VCaP (cell line): ENCODE measurements at regions not wholly inside any gene's neighbourhood (a gene's known extent, or its start where the extent isn't known, plus 50 kb on each side); places are given as distances from the start of the nearest gene placed in this dataset.
"Not testable (repeated sequence)": the region's sequence is repeated elsewhere in the genome, so short reads cannot be mapped to it uniquely, and the experiment has no call there.

Experiments used
- H3K27ac ChIP-seq: fragments of 450-650 bp; 2 replicates; pipeline ENCODE4 v1.5.1; 2017
- CTCF ChIP-seq: fragments of 450-650 bp; conservative IDR thresholded peaks from 2 replicates; pipeline ENCODE4 v1.5.1; 2017; ENCODE audit warnings: mild to moderate bottlenecking, moderate library complexity

GRCh38 chr7:81002421-81002820 lies 83.6 kb upstream of the SEMA3C start:
- no peak for TF ChIP-seq CTCF
- H3K27ac ChIP-seq = no peak overlapping the region

DNA sequence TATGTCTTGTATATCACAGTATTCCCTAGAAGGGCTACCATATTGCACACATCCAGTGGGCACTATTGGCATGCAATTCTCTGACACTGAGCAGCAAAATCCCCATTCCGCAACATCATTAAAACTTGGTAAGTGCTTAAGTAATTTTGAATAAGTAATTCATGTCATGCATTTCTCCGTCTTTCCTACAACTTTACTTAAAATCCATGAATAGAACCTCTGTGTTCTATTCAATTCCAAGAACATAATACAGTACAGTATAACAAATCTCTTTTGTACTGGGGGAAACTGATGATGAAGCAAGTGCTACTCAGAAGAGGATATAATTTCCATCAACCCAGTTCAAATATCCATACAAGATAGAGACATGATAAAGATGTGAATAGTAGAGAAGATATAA lies 80.9 kb upstream of the SEMA3C start:
- peak overlapping the region; percentile 20; the same call in 1 of the 2 replicates for H3K27ac ChIP-seq
- TF ChIP-seq CTCF = no peak

- 0 out of 2 replicates have a peak overlapping the region, but pooled peaks have one; percentile 20 for H3K27ac ChIP-seq
- TF ChIP-seq CTCF = no peak
These were observed 80.2 kb upstream of the SEMA3C start for GRCh38 chr7:80999100-80999499.

- TF ChIP-seq CTCF = no peak
- no peak overlapping the region for H3K27ac ChIP-seq
These were observed 79.0 kb upstream of the SEMA3C start for GRCh38 chr7:80997841-80998240.

- H3K27ac ChIP-seq = not testable (repeated sequence)
These were observed 77.4 kb upstream of the SEMA3C start for GRCh38 chr7:80996236-80996635.

GRCh38 chr7:80991654-80992053 lies 72.8 kb upstream of the SEMA3C start:
- TF ChIP-seq CTCF = no peak
- no peak overlapping the region for H3K27ac ChIP-seq

DNA sequence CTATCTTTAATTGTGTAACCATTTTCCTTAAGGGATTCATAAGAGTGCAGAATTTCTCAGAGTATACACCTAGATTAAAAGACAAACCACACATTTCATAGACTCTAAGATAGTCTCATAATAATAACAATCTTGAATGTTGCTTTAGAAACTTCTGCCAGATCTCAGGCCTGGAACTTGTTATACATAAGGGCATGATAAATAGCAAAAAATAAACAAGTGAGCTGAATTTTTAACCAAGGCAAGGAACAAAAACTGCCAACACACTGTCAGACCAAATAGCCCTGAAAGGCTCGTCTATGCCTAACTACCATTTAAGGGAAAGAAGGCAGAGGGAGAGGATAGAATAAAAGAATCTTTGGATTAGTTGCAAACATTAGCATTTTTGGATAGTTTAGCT lies 65.8 kb upstream of the SEMA3C start:
- H3K27ac ChIP-seq = no peak overlapping the region
- TF ChIP-seq CTCF = no peak

GRCh38 chr7:80981405-80981804 lies 62.6 kb upstream of the SEMA3C start:
- no peak overlapping the region for H3K27ac ChIP-seq
- TF ChIP-seq CTCF = no peak
